GM12864 (cell line): ENCODE measurements at regions not wholly inside any gene's neighbourhood (a gene's known extent, or its start where the extent isn't known, plus 50 kb on each side); places are given as distances from the start of the nearest gene placed in this dataset.

Experiments used
- DNase-seq: peaks from one replicate; pipeline ENCODE4 v3.0.0-alpha.2; 2011; ENCODE audit warnings: low read depth
- H3K4me3 ChIP-seq: 2 replicates; pipeline ENCODE4 v1.5.1; 2011; ENCODE audit warnings: mild to moderate bottlenecking, low read depth, low read length, control low read depth
- TF ChIP-seq, protein P1 (sequence below): IDR thresholded peaks from 2 replicates; pipeline ENCODE4 v1.5.1; 2011; ENCODE audit warnings: low read depth, mild to moderate bottlenecking, moderate library complexity, low read length, control low read depth, inconsistent platforms; ENCODE audit errors: missing control alignments

DNA sequence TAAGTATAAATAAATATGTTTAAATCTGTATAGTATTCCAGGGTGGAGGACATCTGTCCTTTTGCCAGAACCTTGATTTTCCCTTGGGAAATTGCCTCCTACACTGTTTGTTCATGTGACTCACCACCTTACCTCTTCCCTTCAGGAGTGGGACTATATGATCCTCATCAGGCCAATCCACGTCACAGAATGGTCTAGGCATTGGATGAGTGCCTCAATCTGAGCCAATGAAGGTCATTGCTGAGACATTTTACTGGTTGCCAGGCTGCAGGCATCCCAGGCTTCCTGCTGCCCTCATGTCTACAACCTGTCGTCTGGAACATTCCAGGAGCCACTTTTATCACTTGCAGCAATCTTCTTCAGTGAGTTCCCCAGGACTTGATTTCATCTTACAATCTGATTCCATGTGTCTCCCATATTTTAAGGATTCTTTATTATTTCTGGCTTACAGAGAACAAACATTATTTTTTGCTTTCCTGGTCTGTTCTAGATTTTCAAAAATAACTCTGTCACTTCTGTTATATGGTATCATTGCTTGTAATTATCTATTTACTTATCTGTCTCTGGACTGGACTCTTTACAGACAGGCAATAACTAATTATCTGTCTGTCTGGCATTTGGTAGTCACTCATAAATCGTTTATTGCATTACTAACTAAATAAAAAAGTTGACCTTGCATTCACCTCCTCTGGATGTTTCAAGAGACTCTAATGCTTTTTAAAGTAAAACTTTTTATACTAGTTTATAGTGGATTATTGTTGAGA, 107.3 kb upstream of the APC start:
- TF ChIP-seq, protein P1, sequence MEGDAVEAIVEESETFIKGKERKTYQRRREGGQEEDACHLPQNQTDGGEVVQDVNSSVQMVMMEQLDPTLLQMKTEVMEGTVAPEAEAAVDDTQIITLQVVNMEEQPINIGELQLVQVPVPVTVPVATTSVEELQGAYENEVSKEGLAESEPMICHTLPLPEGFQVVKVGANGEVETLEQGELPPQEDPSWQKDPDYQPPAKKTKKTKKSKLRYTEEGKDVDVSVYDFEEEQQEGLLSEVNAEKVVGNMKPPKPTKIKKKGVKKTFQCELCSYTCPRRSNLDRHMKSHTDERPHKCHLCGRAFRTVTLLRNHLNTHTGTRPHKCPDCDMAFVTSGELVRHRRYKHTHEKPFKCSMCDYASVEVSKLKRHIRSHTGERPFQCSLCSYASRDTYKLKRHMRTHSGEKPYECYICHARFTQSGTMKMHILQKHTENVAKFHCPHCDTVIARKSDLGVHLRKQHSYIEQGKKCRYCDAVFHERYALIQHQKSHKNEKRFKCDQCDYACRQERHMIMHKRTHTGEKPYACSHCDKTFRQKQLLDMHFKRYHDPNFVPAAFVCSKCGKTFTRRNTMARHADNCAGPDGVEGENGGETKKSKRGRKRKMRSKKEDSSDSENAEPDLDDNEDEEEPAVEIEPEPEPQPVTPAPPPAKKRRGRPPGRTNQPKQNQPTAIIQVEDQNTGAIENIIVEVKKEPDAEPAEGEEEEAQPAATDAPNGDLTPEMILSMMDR, result no peak
- DNase-seq, result no peak
- no peak overlapping the region for H3K4me3 ChIP-seq

DNA sequence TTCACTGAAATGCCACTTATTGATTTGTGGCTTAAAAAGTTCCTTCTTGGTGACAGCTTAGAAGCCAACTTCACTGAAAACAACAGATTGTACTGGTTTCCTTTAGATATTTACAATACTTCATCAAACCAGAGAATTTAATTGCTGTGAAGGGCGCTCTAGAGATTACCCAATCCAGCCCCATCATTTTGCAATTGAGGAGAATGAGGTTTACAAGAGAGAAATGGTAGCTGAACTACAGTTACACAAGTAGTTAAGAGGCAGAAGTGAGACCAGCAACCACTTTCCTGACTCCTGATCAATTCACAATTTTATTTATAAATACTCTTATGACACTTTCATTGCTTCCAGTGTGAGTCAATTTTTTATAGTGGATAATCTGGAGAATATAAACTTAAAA, 103.5 kb upstream of the APC start:
- no peak for DNase-seq
- no peak overlapping the region for H3K4me3 ChIP-seq
- TF ChIP-seq, protein P1, result no peak

DNA sequence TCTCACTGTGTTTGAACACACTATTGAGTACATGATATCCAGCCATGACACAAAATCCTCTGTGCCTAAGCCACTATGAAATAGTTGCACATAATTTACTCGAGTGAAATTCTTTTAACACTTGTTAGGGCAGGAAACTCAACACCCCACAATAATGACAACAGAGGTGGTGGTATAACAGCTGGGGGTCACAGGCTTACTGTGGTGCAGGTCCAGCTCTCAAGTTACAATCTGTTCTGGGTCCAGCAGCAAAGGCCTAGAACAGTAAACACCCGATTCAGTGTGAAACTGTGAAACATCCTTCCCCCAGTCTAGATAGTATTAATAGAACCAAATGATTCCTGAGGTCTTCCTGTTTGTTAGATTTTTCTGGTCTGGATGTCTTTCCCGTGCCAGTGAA, 102.9 kb upstream of the APC start:
- H3K4me3 ChIP-seq, result no peak overlapping the region
- DNase-seq, result no peak
- TF ChIP-seq, protein P1, result no peak

- no peak overlapping the region for H3K4me3 ChIP-seq
- TF ChIP-seq, protein P1, result no peak
- no peak for DNase-seq
These were observed 102.4 kb upstream of the APC start for GRCh38 chr5:112635276-112635675.

DNA sequence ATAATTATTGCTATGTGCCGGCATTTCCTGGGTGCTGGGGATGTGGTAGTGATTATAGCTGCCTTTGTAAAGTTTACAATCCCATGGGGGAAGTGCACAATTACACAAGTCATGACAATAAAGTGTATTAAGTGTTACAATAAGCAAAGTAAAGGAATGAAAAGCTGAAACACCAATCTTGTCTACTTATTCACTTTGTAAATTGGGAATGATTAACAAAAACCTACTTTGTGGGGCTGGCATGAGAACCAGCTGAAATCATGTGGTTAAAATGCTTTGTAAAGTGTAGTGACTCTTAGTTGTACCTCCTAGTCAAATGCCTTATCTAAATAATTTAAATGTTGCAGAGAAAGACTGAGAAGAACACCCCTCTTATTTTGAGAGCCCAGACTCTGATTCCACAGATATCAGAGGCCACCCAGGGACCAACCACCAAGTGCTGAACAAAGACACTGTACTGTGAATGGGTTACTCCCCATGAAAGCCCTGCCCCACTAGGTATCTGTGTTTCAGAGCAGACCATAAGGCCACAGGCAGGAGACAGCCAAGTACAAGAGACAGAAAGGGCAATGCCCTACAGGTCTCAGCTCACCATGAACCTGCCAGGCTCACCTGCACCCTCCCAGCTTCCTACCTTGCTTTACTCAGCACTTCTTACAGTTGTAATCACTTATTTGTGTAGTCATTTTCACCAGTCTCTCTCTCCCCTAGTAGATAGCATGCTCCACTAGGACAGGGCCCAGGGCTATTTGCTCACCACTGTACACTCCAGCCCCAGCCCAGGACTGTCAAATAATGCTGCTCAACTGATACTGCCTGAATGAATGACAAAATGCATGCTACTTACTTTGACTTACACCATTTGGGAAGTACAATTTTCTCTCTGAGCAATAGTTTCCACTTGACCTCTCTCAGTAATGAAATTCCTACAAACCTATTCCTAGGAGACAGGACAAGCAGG, 101.6 kb upstream of the APC start:
- TF ChIP-seq, protein P1, result no peak
- DNase-seq, result no peak
- no peak overlapping the region for H3K4me3 ChIP-seq

GRCh38 chr5:112636751-112637150, 100.9 kb upstream of the APC start:
- TF ChIP-seq, protein P1, result no peak
- no peak for DNase-seq
- H3K4me3 ChIP-seq, result no peak overlapping the region
